Lower leg skin (tissue), 3 donors: ENCODE measurements at regions not wholly inside any gene's neighbourhood (a gene's known extent, or its start where the extent isn't known, plus 50 kb on each side); places are given as distances from the start of the nearest gene placed in this dataset.

Experiments used
- CTCF ChIP-seq, 3 donors: fragments of 450-650 bp; IDR thresholded peaks; one replicate each; pipeline ENCODE4 v1.5.1; 2016; ENCODE audit warnings: antibody characterized with exemption in 3 of 3, mild to moderate bottlenecking in 3 of 3, moderate library complexity in 2 of 3
- POLR2A ChIP-seq, 2 donors: fragments of 450-650 bp; IDR thresholded peaks; one replicate each; pipeline ENCODE4 v1.6.1; 2016 to 2017; ENCODE audit warnings: antibody characterized with exemption in 2 of 2, mild to moderate bottlenecking in 1 of 2, moderate library complexity in 1 of 2

- no peak for TF ChIP-seq CTCF (IDR thresholded peaks at IDR 0.05)
- TF ChIP-seq POLR2A (IDR thresholded peaks at IDR 0.05) = no peak
Observed at GRCh38 chr1:204814166-204814884, 56.3 kb upstream of the NFASC start.
